GM12878 (cell line): ENCODE measurements at regions not wholly inside any gene's neighbourhood (a gene's known extent, or its start where the extent isn't known, plus 50 kb on each side); places are given as distances from the start of the nearest gene placed in this dataset.

Experiments used
- ATAC-seq: fragments of 200-7000 bp; cut with Tn5 transposase; 3 replicates; pipeline ENCODE4 v1.9.1; 2020; ENCODE audit warnings: mild to moderate bottlenecking, moderate library complexity
- BruUV-seq: library from RNA; stranded (reverse); fragments of 400-500 nt; replicated peaks from 2 replicates; lab custom pipeline; 2021; lab: Mats Ljungman, UMichigan
- CTCF ChIA-PET: fragments of 300-600 bp; sonication (Branson Sonifier 250); formaldehyde crosslinking; extraction: SDS; loops from one replicate; lab custom pipeline; 2021; ENCODE audit warnings: inconsistent platforms; lab: Yijun Ruan, JAX
- POLR2A ChIA-PET: fragments of 350-600 bp; formaldehyde crosslinking; extraction: SDS; loops from one replicate; lab custom pipeline; 2021; ENCODE audit warnings: inconsistent platforms; lab: Charles Lee
- RAD21 ChIA-PET: fragments of 300-600 bp; sonication (Branson Sonifier 250); formaldehyde crosslinking; loops from one replicate; lab custom pipeline; 2023; ENCODE audit warnings: antibody characterized with exemption; ENCODE audit not compliant: unreplicated experiment; lab: Charles Lee
- SMC1A ChIA-PET: fragments of 300-600 bp; sonication (Branson Sonifier 250); formaldehyde crosslinking; loops from one replicate; lab custom pipeline; 2023; ENCODE audit not compliant: unreplicated experiment, uncharacterized antibody; lab: Charles Lee
- DNase-seq: peaks from one replicate; pipeline ENCODE4 v3.0.0-alpha.2; 2011; ENCODE audit warnings: low read depth, low spot score
- FAIRE-seq: peaks from 3 replicates; lab custom pipeline; 2011; peaks lifted over from hg19 to GRCh38; lab: Jason Lieb, UNC
- H2AFZ ChIP-seq: 2 replicates; pipeline ENCODE4 v1.6.0; 2011; ENCODE audit warnings: low read depth, low read length, control low read depth; ENCODE audit not compliant: control insufficient read depth
- H3K27ac ChIP-seq: 2 replicates; pipeline ENCODE4 v1.5.1; 2011; ENCODE audit warnings: control low read depth; ENCODE audit not compliant: control insufficient read depth, insufficient read depth
- H3K27me3 ChIP-seq, 2 experiments: replicated peaks in 1 of 2; 2 replicates each; pipeline versions ENCODE4 v1.6.0 to v1.6.1; 2011; ENCODE audit warnings: low read length in 1 of 2; ENCODE audit not compliant: control insufficient read depth in 2 of 2, insufficient read depth in 2 of 2
- H3K36me3 ChIP-seq, 2 experiments: 2 replicates each; pipeline ENCODE4 v1.5.1; 2011; ENCODE audit warnings: low read length in 1 of 2; ENCODE audit not compliant: control insufficient read depth in 2 of 2, insufficient read depth in 2 of 2
- H3K4me1 ChIP-seq: 2 replicates; pipeline ENCODE4 v1.6.1; 2011; ENCODE audit warnings: mild to moderate bottlenecking, low read length, moderate library complexity, mixed read lengths; ENCODE audit not compliant: control insufficient read depth, insufficient read depth
- H3K4me2 ChIP-seq: 2 replicates; pipeline ENCODE4 v1.6.0; 2011; ENCODE audit warnings: control low read depth; ENCODE audit not compliant: control insufficient read depth, insufficient read depth
- H3K4me3 ChIP-seq: fragments of 200-600 bp; sonication (generic); 2 replicates; pipeline ENCODE4 v1.5.1; 2016
- H3K79me2 ChIP-seq: 2 replicates; pipeline ENCODE4 v1.6.0; 2011; ENCODE audit warnings: low read length; ENCODE audit not compliant: control insufficient read depth, insufficient read depth
- H3K9ac ChIP-seq: 2 replicates; pipeline ENCODE4 v1.8.0; 2011; ENCODE audit warnings: low read length, control low read depth, mixed read lengths; ENCODE audit not compliant: control insufficient read depth, insufficient read depth
- H3K9me3 ChIP-seq: replicated peaks from 3 replicates; pipeline ENCODE4 v1.5.1; 2011; ENCODE audit warnings: mild to moderate bottlenecking, low read length; ENCODE audit not compliant: control insufficient read depth, insufficient read depth
- H4K20me1 ChIP-seq: 2 replicates; pipeline ENCODE4 v1.6.0; 2011; ENCODE audit not compliant: control insufficient read depth, insufficient read depth
- E2F4 ChIP-seq: IDR thresholded peaks from 2 replicates; pipeline ENCODE4 v1.6.1; 2012; ENCODE audit warnings: low read depth, low read length, improper control_type of control experiment
- NFXL1 ChIP-seq: fragments of 450-650 bp; IDR thresholded peaks from 2 replicates; pipeline ENCODE4 v1.6.1; 2017; ENCODE audit warnings: antibody characterized with exemption, mild to moderate bottlenecking, borderline replicate concordance
- PBX3 ChIP-seq: IDR thresholded peaks from 2 replicates; pipeline ENCODE4 v1.6.1; 2011; ENCODE audit warnings: mild to moderate bottlenecking, low read depth, low read length, moderate library complexity; ENCODE audit not compliant: insufficient replicate concordance
- PKNOX1 ChIP-seq: fragments of 450-650 bp; IDR thresholded peaks from 2 replicates; pipeline ENCODE4 v1.6.1; 2016; ENCODE audit warnings: mild to moderate bottlenecking
- RAD21 ChIP-seq: IDR thresholded peaks from 2 replicates; pipeline ENCODE4 v1.6.1; 2011; ENCODE audit warnings: mild to moderate bottlenecking, low read depth, low read length, moderate library complexity; ENCODE audit not compliant: insufficient read depth
- SPI1 ChIP-seq: IDR thresholded peaks from 2 replicates; pipeline ENCODE4 v1.6.1; 2011; ENCODE audit warnings: low read depth, mild to moderate bottlenecking, low read length, moderate library complexity, borderline replicate concordance; ENCODE audit not compliant: insufficient read depth
- SREBF1 ChIP-seq: IDR thresholded peaks from 2 replicates; pipeline ENCODE4 v1.6.1; 2012; ENCODE audit warnings: mild to moderate bottlenecking, low read length
- SRF ChIP-seq, 2 experiments: IDR thresholded peaks; 2 replicates each; pipeline ENCODE4 v1.6.1; 2011; ENCODE audit warnings: low read depth in 2 of 2, low read length in 2 of 2, mild to moderate bottlenecking in 1 of 2, moderate library complexity in 1 of 2
- TARDBP ChIP-seq: IDR thresholded peaks from 2 replicates; pipeline ENCODE4 v1.6.1; 2016; ENCODE audit warnings: borderline replicate concordance
- WGBS: methylation state at CpG from one replicate; pipeline ENCODE4 v1.1.6; 2016; ENCODE audit warnings: low lambda C conversion rate; ENCODE audit not compliant: insufficient replicate concordance, insufficient coverage; ENCODE audit errors: missing lambda C conversion rate; 5-methylcytosine and 5-hydroxymethylcytosine counted together
- in situ Hi-C: fragments of 300-500 bp; cut with MboI; formaldehyde crosslinking; loops from 9 replicates; pipeline ENCODE4 v1.14.3; 2018; ENCODE audit warnings: mixed read lengths
- intact Hi-C: fragments of 100-400 bp; cut with micrococcal nuclease; formaldehyde crosslinking; loops from one replicate; pipeline ENCODE4 v1.14.2; 2022; ENCODE audit not compliant: unreplicated experiment

- TF ChIP-seq E2F4: no peak
Measured at GRCh38 chr20:53693262-53693871, 99.7 kb upstream of the ZNF217 start (continued).

GRCh38 chr20:53692465-53693067, 98.9 kb upstream of the ZNF217 start:
- peak overlapping the region; percentile 29; the same call in 1 of the 2 replicates for H3K9ac ChIP-seq
- intact Hi-C loops (no loop called here), in situ Hi-C loops (no loop called here)
- no peaks in the 10 kb centered on the region for H4K20me1 ChIP-seq
- H3K4me1 ChIP-seq: peaks cover 14% of the 10 kb centered on the region
- no peaks in the 10 kb centered on the region for H3K27me3 ChIP-seq
- H3K4me3 ChIP-seq: no peak overlapping the region
- 85% methylated on average over 10 of the region's 10 CpGs for WGBS
- ATAC-seq (peak; percentile 55; the same call in 2 of the 3 replicates), DNase-seq (no peak), FAIRE-seq (peak; percentile 38)
- peak overlapping the region; percentile 15 for H2AFZ ChIP-seq
- CTCF ChIA-PET: no interaction called here
- peak overlapping the region; percentile 25; the same call in 1 of the 2 replicates for H3K27ac ChIP-seq
- no peaks in the 10 kb centered on the region for H3K9me3 ChIP-seq
- RAD21 ChIA-PET: interaction anchor here (3.0 kb wide), 1 partner anchor 14 kb away, joined by 8 read pairs; no protein-coding TSS in a partner anchor
- H3K4me2 ChIP-seq: peak overlapping the region; percentile 9; the same call in 1 of the 2 replicates
- no TSS peak for BruUV-seq
- H3K36me3 ChIP-seq: no peaks in the 10 kb centered on the region
- SMC1A ChIA-PET: interaction anchor here (0.5 to 1.7 kb wide), 15 partner anchors 9 to 247 kb away, joined by 3 to 7 read pairs (median 3); no protein-coding TSS in a partner anchor
- POLR2A ChIA-PET: interaction anchor here (1.7 to 2.0 kb wide), 3 partner anchors 9 to 28 kb away, joined by 4 to 5 read pairs (median 4); no protein-coding TSS in a partner anchor
- peak in 1 of 2 experiments; percentile 72; a peak in 1 of 4 replicates for TF ChIP-seq SRF (IDR thresholded peaks at IDR 0.05; ENCODE audit: low read depth in 2 of 2, low read length in 2 of 2)
- TF ChIP-seq NFXL1: peak; percentile 91
- 0 out of 2 replicates have a peak, but pooled peaks have one; percentile 1 for TF ChIP-seq RAD21
- TF ChIP-seq TARDBP: no peak
- TF ChIP-seq PBX3: peak; percentile 43
- TF ChIP-seq SREBF1: no peak
- TF ChIP-seq SPI1: peak; percentile 37; the same call in 1 of the 2 replicates
- peak; percentile 39; the same call in 1 of the 2 replicates for TF ChIP-seq PKNOX1
- H3K79me2 ChIP-seq: no peaks in the 10 kb centered on the region
